ENCODE measurements at regions not wholly inside any gene's neighbourhood (a gene's known extent, or its start where the extent isn't known, plus 50 kb on each side); places are given as distances from the start of the nearest gene placed in this dataset.

DNA sequence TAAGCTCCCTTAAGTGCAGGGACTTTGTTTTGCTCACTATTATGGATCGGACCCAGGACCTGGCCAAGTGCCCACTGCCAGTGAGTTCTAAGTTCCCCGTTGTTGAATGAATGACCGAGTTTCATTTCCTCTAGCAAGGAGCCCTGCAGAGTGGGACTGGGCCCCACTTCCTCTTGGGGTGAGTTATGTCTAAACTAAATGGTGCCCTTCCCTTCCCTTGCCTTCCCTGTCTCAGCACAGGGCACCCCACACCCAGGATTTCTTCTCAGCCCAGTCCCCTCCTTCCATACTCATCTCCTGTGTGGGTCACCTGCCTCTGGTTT, 195.3 kb upstream of the HS6ST1 start:
- TF ChIP-seq POLR2A (IDR thresholded peaks at IDR 0.05) = no peak
- TF ChIP-seq, protein P1, sequence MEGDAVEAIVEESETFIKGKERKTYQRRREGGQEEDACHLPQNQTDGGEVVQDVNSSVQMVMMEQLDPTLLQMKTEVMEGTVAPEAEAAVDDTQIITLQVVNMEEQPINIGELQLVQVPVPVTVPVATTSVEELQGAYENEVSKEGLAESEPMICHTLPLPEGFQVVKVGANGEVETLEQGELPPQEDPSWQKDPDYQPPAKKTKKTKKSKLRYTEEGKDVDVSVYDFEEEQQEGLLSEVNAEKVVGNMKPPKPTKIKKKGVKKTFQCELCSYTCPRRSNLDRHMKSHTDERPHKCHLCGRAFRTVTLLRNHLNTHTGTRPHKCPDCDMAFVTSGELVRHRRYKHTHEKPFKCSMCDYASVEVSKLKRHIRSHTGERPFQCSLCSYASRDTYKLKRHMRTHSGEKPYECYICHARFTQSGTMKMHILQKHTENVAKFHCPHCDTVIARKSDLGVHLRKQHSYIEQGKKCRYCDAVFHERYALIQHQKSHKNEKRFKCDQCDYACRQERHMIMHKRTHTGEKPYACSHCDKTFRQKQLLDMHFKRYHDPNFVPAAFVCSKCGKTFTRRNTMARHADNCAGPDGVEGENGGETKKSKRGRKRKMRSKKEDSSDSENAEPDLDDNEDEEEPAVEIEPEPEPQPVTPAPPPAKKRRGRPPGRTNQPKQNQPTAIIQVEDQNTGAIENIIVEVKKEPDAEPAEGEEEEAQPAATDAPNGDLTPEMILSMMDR (IDR thresholded peaks at IDR 0.05) = no peak

Data from ovary (tissue), 3 donors.